GM18867 (cell line): ENCODE measurements at regions not wholly inside any gene's neighbourhood (a gene's known extent, or its start where the extent isn't known, plus 50 kb on each side); places are given as distances from the start of the nearest gene placed in this dataset.
"Not testable (repeated sequence)": the region's sequence is repeated elsewhere in the genome, so short reads cannot be mapped to it uniquely, and the experiment has no call there.

Experiments
- ATAC-seq: cut with Tn5 transposase; IDR thresholded peaks from one replicate; pipeline ENCODE4 v1.9.1; 2021; ENCODE audit warnings: mild to moderate bottlenecking, moderate library complexity; ENCODE audit not compliant: unreplicated experiment

DNA sequence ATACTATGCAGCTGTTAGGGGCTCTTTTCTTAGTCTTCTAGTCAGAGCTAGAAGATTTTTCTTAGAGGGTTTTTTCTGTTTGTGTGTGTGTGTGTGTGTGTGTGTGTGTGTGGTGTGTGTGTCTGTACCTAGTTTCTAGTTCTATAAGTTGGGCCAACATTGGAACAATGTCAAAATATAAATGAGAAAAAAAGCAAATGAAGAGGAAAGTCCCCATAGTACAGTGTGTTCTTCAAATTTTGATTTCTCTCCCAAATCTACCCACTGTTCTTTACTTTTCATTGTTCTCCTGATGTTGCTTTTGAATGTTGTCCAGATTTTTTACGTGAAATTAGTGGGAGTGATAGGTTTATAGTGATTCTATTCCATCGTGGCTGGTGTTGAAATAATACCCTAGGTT lies 2153.4 kb upstream of the RAG2 start:
- ATAC-seq = no peak

GRCh38 chr11:38746516-38746915 lies 2148.5 kb upstream of the RAG2 start:
- not testable (repeated sequence) for ATAC-seq

DNA sequence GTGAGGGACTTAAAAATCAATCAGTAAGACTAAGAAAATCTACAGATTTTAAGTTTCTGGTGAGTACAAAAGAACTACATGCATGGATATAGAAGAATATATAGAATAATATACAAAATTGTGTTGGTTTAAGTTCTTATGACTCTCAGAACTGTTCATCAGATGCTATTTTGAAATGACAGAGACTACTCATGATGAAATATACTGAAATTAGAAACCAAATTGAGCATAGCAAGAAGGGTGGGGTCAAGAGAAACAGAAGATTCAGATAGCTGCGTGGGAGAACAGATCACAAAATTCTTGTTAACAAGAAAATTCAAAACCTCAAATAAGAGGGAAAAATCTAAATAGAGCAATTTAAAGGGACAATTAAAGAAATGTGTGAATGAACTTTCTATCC lies 2125.3 kb upstream of the RAG2 start:
- ATAC-seq = no peak

- no peak for ATAC-seq
Observed at GRCh38 chr11:38721586-38722315, 2123.7 kb upstream of the RAG2 start.

DNA sequence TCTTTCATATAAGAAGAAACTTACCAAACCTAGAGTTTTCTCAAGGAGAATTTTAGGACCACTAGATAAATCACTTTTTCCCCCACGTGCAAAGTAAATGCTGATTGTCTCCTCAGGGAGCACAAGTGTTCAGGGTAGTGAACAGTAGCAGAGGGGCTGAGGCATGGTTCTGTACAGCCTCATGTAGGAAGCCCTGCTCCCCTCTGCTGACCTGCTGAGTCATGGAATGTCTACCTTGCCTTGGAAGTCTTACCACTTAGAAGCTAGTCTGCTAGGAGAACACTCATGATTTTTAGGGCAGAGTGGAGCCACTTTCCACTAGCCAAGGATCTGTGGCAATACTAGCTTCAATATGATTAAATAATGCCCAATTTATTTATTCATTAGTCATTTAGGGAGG lies 2120.6 kb upstream of the RAG2 start:
- no peak for ATAC-seq

DNA sequence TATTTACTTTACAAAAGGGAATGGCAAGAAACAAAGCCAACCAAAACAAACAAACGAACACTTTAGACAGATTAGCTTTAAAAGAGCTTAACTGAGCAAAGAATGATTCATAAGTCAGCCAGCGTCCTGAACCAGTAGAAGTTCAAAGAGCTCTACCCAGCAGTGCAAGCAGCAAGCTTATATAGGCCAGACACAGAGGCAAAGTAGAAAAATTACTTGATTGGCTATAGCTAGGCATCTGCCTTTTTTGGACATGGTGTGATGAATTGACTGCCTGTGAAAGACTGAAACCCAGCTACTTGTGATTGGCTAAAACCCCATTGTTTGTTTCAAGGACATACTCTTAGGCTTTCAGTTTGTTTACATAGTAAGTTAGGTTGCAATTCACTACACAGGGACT lies 2120.0 kb upstream of the RAG2 start:
- ATAC-seq = no peak

- ATAC-seq = no peak
Observed at GRCh38 chr11:38711110-38711509, 2113.1 kb upstream of the RAG2 start.

DNA sequence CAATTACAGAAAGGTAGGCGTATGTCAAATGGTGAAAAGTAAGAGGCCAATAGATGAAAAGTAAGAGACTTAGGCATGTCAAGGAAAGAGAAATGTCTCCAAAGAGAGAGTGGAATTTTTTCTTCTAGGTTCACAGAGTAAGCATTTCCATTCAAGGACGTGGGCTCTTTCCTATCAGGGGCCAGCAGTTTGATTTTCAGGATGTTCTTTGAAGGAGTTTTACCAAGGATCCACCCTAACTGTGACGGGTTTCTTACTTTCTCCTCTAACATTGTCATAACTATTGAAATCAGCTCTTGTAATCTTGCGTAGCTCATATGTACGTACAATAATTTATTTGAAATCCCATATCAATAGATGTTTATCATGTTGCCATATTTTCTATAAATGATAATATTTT lies 2112.2 kb upstream of the RAG2 start:
- no peak for ATAC-seq

GRCh38 chr11:38700111-38700510 lies 2102.1 kb upstream of the RAG2 start:
- no peak for ATAC-seq

DNA sequence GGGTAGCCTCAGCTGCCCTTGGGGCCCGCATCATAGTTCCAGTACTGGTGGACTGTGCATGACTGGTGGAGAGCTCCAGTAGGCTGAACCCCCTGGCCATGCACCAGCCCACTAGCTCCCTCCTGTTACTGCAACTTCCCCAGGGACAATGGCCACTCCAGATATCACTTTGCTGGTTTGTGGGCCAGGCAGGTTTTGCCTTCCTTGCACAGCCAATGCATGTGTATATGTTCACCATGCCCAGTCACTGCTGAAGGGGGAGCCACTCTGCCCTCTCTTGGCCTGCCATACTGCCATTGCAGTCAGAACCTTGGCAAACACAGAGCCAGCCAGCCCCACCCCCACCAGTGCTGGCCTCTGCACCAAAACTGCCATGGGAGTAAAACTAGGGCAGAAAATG lies 2095.3 kb upstream of the RAG2 start:
- no peak for ATAC-seq

GRCh38 chr11:38690211-38690610 lies 2092.2 kb upstream of the RAG2 start:
- not testable (repeated sequence) for ATAC-seq

- no peak for ATAC-seq
Observed at GRCh38 chr11:38687008-38687407, 2089.0 kb upstream of the RAG2 start.

GRCh38 chr11:38683484-38683883 lies 2085.4 kb upstream of the RAG2 start:
- no peak for ATAC-seq

DNA sequence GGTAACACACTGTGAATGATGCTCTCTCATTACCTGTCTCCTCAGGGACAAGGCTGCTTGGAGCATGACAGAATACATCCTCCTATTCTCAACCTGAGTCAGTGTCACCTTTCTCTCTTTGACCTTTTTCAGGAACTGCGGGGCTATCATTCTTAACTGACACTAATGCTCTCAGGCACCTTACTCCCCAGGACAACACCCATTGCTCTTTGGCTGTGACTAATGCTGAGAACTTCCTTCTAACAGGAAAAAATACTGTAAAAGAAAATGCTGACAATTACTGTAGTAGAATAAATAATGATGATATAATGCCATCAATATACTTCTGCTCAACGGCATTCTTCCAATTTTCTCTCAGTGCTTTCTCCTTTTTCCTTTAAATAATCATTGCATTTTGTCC lies 2082.7 kb upstream of the RAG2 start:
- no peak for ATAC-seq

- ATAC-seq = no peak
Observed at GRCh38 chr11:38680166-38680565, 2082.1 kb upstream of the RAG2 start.

DNA sequence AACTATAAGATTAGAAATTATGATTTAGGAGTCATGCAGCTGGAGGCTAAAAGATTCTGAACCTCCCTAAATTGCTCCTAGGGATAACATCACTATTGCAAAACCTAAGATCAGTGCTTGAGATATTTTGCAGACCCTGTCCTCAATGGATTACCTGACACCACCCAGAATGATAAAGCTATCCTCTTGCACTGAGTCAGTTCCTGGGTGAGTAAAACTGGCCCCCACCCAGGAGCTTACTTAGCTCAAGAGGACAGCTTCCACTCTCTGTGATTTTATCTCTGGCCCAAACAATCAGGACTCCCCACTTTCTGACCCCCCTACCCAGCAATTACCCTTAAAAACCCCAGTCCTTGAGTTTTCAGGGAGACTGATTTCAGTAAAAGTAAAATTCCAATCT lies 2074.4 kb upstream of the RAG2 start:
- ATAC-seq = no peak

DNA sequence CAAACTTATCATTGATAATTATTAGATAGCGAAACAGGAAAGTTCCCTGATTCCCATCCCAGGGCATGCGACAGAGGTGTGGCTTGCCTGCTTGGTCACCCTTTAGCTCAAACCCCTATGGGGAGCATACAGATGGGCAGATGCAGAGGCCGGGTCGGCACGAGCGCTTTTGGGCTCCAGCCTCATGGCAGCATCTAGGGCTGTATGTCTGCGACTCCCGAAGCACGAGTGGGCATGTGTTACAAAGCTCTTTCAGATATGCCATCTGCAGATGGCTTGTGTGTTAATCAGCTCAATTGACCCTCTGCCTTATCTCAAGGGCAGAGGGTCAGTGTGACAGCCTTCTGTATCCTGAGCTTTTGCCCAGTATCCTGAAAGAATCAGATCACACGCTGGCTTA lies 2069.3 kb upstream of the RAG2 start:
- no peak for ATAC-seq

GRCh38 chr11:38648604-38649003 lies 2050.6 kb upstream of the RAG2 start:
- ATAC-seq = no peak

- no peak for ATAC-seq
Observed at GRCh38 chr11:38646382-38646781, 2048.3 kb upstream of the RAG2 start.

GRCh38 chr11:38640854-38641253 lies 2042.8 kb upstream of the RAG2 start:
- ATAC-seq = no peak

- no peak for ATAC-seq
Observed at GRCh38 chr11:38612701-38613100, 2014.7 kb upstream of the RAG2 start.

- not testable (repeated sequence) for ATAC-seq
Observed at GRCh38 chr11:38601371-38601770, 2003.3 kb upstream of the RAG2 start.

- no peak for ATAC-seq
Observed at GRCh38 chr11:38598418-38598817, 2000.4 kb upstream of the RAG2 start.
